GM12878 (cell line): ENCODE measurements at regions not wholly inside any gene's neighbourhood (a gene's known extent, or its start where the extent isn't known, plus 50 kb on each side); places are given as distances from the start of the nearest gene placed in this dataset.

Source experiments
- ATAC-seq: fragments of 200-7000 bp; cut with Tn5 transposase; 3 replicates; pipeline ENCODE4 v1.9.1; 2020; ENCODE audit warnings: mild to moderate bottlenecking, moderate library complexity
- BruUV-seq: library from RNA; stranded (reverse); fragments of 400-500 nt; replicated peaks from 2 replicates; lab custom pipeline; 2021; lab: Mats Ljungman, UMichigan
- CTCF ChIA-PET: fragments of 300-600 bp; sonication (Branson Sonifier 250); formaldehyde crosslinking; extraction: SDS; loops from one replicate; lab custom pipeline; 2021; ENCODE audit warnings: inconsistent platforms; lab: Yijun Ruan, JAX
- POLR2A ChIA-PET: fragments of 350-600 bp; formaldehyde crosslinking; extraction: SDS; loops from one replicate; lab custom pipeline; 2021; ENCODE audit warnings: inconsistent platforms; lab: Charles Lee
- RAD21 ChIA-PET: fragments of 300-600 bp; sonication (Branson Sonifier 250); formaldehyde crosslinking; loops from one replicate; lab custom pipeline; 2023; ENCODE audit warnings: antibody characterized with exemption; ENCODE audit not compliant: unreplicated experiment; lab: Charles Lee
- SMC1A ChIA-PET: fragments of 300-600 bp; sonication (Branson Sonifier 250); formaldehyde crosslinking; loops from one replicate; lab custom pipeline; 2023; ENCODE audit not compliant: unreplicated experiment, uncharacterized antibody; lab: Charles Lee
- DNase-seq: peaks from one replicate; pipeline ENCODE4 v3.0.0-alpha.2; 2011; ENCODE audit warnings: low read depth, low spot score
- FAIRE-seq: peaks from 3 replicates; lab custom pipeline; 2011; peaks lifted over from hg19 to GRCh38; lab: Jason Lieb, UNC
- H2AFZ ChIP-seq: 2 replicates; pipeline ENCODE4 v1.6.0; 2011; ENCODE audit warnings: low read depth, low read length, control low read depth; ENCODE audit not compliant: control insufficient read depth
- H3K27ac ChIP-seq: 2 replicates; pipeline ENCODE4 v1.5.1; 2011; ENCODE audit warnings: control low read depth; ENCODE audit not compliant: control insufficient read depth, insufficient read depth
- H3K27me3 ChIP-seq, 2 experiments: replicated peaks in 1 of 2; 2 replicates each; pipeline versions ENCODE4 v1.6.0 to v1.6.1; 2011; ENCODE audit warnings: low read length in 1 of 2; ENCODE audit not compliant: control insufficient read depth in 2 of 2, insufficient read depth in 2 of 2
- H3K36me3 ChIP-seq, 2 experiments: 2 replicates each; pipeline ENCODE4 v1.5.1; 2011; ENCODE audit warnings: low read length in 1 of 2; ENCODE audit not compliant: control insufficient read depth in 2 of 2, insufficient read depth in 2 of 2
- H3K4me1 ChIP-seq: 2 replicates; pipeline ENCODE4 v1.6.1; 2011; ENCODE audit warnings: mild to moderate bottlenecking, low read length, moderate library complexity, mixed read lengths; ENCODE audit not compliant: control insufficient read depth, insufficient read depth
- H3K4me2 ChIP-seq: 2 replicates; pipeline ENCODE4 v1.6.0; 2011; ENCODE audit warnings: control low read depth; ENCODE audit not compliant: control insufficient read depth, insufficient read depth
- H3K4me3 ChIP-seq: fragments of 200-600 bp; sonication (generic); 2 replicates; pipeline ENCODE4 v1.5.1; 2016
- H3K79me2 ChIP-seq: 2 replicates; pipeline ENCODE4 v1.6.0; 2011; ENCODE audit warnings: low read length; ENCODE audit not compliant: control insufficient read depth, insufficient read depth
- H3K9ac ChIP-seq: 2 replicates; pipeline ENCODE4 v1.8.0; 2011; ENCODE audit warnings: low read length, control low read depth, mixed read lengths; ENCODE audit not compliant: control insufficient read depth, insufficient read depth
- H3K9me3 ChIP-seq: replicated peaks from 3 replicates; pipeline ENCODE4 v1.5.1; 2011; ENCODE audit warnings: mild to moderate bottlenecking, low read length; ENCODE audit not compliant: control insufficient read depth, insufficient read depth
- H4K20me1 ChIP-seq: 2 replicates; pipeline ENCODE4 v1.6.0; 2011; ENCODE audit not compliant: control insufficient read depth, insufficient read depth
- ATF2 ChIP-seq: IDR thresholded peaks from 2 replicates; pipeline ENCODE4 v1.6.1; 2012; ENCODE audit warnings: low read length, inconsistent platforms
- BCL3 ChIP-seq: IDR thresholded peaks from 2 replicates; pipeline ENCODE4 v1.6.1; 2011; ENCODE audit warnings: borderline replicate concordance, low read depth, mild to moderate bottlenecking, moderate library complexity, low read length; ENCODE audit not compliant: insufficient read depth, poor library complexity, severe bottlenecking
- EZH2 ChIP-seq: IDR thresholded peaks from 2 replicates; pipeline ENCODE4 v1.6.1; 2012; ENCODE audit warnings: low read depth, mild to moderate bottlenecking, control low read depth, inconsistent platforms, low read length, borderline replicate concordance; ENCODE audit not compliant: control insufficient read depth
- FOS ChIP-seq: IDR thresholded peaks from 3 replicates; pipeline ENCODE4 v1.6.1; 2011; ENCODE audit warnings: borderline replicate concordance; ENCODE audit not compliant: insufficient read length; ENCODE audit errors: extremely low read depth
- HDGF ChIP-seq: fragments of 450-650 bp; IDR thresholded peaks from 2 replicates; pipeline ENCODE4 v1.6.1; 2016; ENCODE audit warnings: antibody characterized with exemption
- MYB ChIP-seq: fragments of 150-350 bp; IDR thresholded peaks from 2 replicates; pipeline ENCODE4 v1.6.1; 2014; ENCODE audit warnings: mild to moderate bottlenecking, low read depth, low read length, borderline replicate concordance
- NR2C1 ChIP-seq: fragments of 450-650 bp; IDR thresholded peaks from 2 replicates; pipeline ENCODE4 v1.6.1; 2017; ENCODE audit warnings: antibody characterized with exemption, mild to moderate bottlenecking, moderate library complexity
- NR2C2 ChIP-seq: IDR thresholded peaks from 2 replicates; pipeline ENCODE4 v1.6.1; 2011; ENCODE audit warnings: borderline replicate concordance, low read depth; ENCODE audit not compliant: control insufficient read depth, insufficient read length
- SKIL ChIP-seq: fragments of 450-650 bp; IDR thresholded peaks from 2 replicates; pipeline ENCODE4 v1.6.1; 2017; ENCODE audit warnings: mild to moderate bottlenecking, low read depth, inconsistent platforms; ENCODE audit not compliant: poor library complexity, severe bottlenecking
- ZNF592 ChIP-seq: fragments of 450-650 bp; IDR thresholded peaks from 2 replicates; pipeline ENCODE4 v1.6.1; 2017; ENCODE audit warnings: mild to moderate bottlenecking, moderate library complexity
- ZNF687 ChIP-seq: fragments of 450-650 bp; IDR thresholded peaks from 2 replicates; pipeline ENCODE4 v1.6.1; 2017; ENCODE audit warnings: mild to moderate bottlenecking, moderate library complexity
- in situ Hi-C: fragments of 300-500 bp; cut with MboI; formaldehyde crosslinking; loops from 9 replicates; pipeline ENCODE4 v1.14.3; 2018; ENCODE audit warnings: mixed read lengths
- intact Hi-C: fragments of 100-400 bp; cut with micrococcal nuclease; formaldehyde crosslinking; loops from one replicate; pipeline ENCODE4 v1.14.2; 2022; ENCODE audit not compliant: unreplicated experiment

- Histone ChIP-seq H3K27me3 (no peaks in the 10 kb centered on the region), H4K20me1 (no peaks in the 10 kb centered on the region), H3K9me3 (no peaks in the 10 kb centered on the region), H3K36me3 (no peaks in the 10 kb centered on the region), H3K27ac (no peak overlapping the region), H3K4me2 (no peak overlapping the region), H3K4me1 (no peaks in the 10 kb centered on the region), H2AFZ (no peak overlapping the region), H3K9ac (no peak overlapping the region), H3K79me2 (no peaks in the 10 kb centered on the region), H3K4me3 (no peak overlapping the region)
- ChIA-PET CTCF (no interaction called here), POLR2A (no interaction called here), RAD21 (no interaction called here), SMC1A (no interaction called here)
- no peak for FAIRE-seq
- in situ Hi-C loops: no loop called here
- intact Hi-C loops: no loop called here
- DNase-seq: no peak
- BruUV-seq: no TSS peak
- no peak for ATAC-seq
- no peak for TF ChIP-seq NR2C2
- no peak for TF ChIP-seq FOS
- no peak for TF ChIP-seq ZNF592
- TF ChIP-seq ATF2: no peak
- TF ChIP-seq HDGF: no peak
- no peak for TF ChIP-seq EZH2
- no peak for TF ChIP-seq ZNF687
- TF ChIP-seq BCL3: no peak
- no peak for TF ChIP-seq NR2C1
- no peak for TF ChIP-seq MYB
- TF ChIP-seq SKIL: no peak
These were observed 115.9 kb downstream of the KIF4B start for GRCh38 chr5:155129513-155129880.
